GM18498 (cell line): ENCODE measurements at regions not wholly inside any gene's neighbourhood (a gene's known extent, or its start where the extent isn't known, plus 50 kb on each side); places are given as distances from the start of the nearest gene placed in this dataset.
"Not testable (repeated sequence)": the region's sequence is repeated elsewhere in the genome, so short reads cannot be mapped to it uniquely, and the experiment has no call there.

ENCODE experiments used
- ATAC-seq: cut with Tn5 transposase; IDR thresholded peaks from one replicate; pipeline ENCODE4 v1.9.1; 2021; ENCODE audit warnings: mild to moderate bottlenecking, moderate library complexity; ENCODE audit not compliant: unreplicated experiment

DNA sequence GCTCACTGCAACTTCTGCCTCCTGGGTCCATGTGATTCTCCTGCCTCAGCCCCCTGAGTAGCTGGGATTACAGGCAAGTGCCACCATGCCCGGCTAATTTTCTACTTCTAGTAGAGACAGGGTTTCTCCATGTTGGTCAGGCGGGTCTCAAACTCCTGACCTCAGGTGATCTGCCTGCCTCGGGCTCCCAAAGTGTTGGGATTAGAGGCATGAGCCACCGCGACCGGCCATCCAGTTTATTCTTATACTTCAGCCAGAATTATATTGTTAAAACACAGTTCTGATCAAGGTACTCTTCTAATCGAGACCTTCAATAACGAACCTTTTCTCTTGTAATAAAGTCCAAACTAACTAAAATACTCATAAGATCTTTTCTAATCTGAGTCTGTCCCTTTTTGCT is 119.6 kb upstream of the FAR2 start:
- not testable (repeated sequence) for ATAC-seq

DNA sequence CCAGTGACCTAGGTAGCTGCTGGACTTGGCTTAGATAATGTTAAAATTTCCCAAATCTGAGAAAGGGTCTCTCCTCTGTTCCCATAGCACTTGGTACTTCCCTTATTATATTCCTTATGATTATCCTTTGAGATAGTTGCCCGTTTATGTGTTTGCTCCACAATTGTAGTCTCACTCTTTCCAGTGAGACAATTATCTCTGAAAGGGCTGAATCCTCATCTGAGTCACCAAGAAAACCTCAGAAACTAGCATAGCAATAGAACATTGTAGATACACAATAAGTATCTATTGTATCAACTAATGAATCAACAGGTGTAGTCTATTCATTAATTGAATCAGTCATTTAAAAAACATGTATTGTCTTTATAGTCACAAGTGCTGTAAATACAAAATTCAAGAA is 119.1 kb upstream of the FAR2 start:
- ATAC-seq, result no peak

DNA sequence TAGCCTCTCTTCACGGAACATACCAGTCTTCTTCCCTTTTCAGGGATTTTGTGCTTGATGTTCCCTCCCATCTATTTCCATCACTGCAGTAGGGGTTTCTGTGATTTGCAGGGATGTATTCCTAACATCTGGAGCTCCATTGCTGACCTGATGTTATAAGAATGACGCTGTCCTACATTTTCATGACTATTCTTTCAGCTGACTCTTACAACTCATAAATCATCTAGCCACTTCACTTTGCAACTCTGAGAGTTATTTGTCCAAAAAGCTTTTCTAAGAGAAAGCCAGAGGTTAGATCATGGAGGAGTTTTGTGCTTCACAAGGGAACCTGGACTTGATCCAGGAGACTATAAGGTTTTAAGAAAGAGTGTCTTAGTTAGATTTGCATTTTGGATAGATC is 116.6 kb upstream of the FAR2 start:
- no peak for ATAC-seq

DNA sequence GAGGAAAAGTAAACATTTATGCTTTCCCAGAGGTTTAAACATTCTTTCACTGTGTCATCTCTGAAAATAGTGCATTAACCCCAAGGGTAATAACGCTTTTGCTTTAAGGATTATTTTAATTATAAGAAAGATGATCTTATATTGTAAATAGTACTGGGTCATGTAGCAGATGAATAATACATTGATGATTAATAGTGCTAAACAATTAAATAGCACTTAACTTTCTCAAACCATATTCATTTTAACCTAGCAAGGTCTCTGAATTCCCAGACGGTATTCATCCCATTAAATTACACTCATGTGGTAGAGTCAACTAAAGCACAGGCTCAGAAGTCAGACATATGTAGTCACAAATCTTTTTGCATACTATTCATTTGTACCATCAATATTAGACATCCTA is 115.6 kb upstream of the FAR2 start:
- ATAC-seq, result no peak

DNA sequence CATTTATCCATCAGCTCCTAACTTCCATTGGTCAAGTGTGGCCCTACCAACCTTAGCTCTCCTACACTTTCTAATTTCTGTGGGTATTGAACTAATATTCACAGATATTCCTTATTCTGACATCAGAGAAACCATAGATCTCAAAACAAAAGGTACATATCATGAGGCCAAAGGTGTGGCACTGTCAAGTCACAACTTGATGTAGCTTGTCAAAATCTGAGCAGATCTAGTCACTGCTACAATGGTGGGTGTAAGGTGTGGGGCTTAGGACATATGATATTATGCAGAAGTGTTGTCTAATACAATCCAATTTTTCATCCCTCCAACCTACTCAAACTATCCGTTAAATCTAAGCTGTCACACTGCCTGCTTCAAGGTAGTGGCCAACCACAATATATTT is 114.0 kb upstream of the FAR2 start:
- no peak for ATAC-seq

DNA sequence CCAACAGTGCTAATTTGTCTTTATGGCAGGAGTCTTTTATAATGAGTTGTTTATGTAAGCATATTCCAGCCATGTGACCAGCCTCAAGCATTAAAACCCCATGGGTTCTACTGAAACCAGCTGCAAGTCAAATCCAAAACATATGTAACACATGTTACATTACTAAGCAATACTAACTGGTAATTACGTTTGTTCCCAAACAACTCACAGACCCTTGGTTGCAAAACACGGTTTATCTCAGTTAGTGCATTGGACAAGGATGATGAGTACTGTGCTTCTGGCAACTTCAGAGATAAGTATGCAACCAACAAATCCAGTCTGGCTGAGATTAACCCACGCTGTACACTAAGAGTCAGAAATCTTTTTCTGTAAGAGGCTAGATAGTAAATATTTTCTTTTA is 110.1 kb upstream of the FAR2 start:
- no peak for ATAC-seq

DNA sequence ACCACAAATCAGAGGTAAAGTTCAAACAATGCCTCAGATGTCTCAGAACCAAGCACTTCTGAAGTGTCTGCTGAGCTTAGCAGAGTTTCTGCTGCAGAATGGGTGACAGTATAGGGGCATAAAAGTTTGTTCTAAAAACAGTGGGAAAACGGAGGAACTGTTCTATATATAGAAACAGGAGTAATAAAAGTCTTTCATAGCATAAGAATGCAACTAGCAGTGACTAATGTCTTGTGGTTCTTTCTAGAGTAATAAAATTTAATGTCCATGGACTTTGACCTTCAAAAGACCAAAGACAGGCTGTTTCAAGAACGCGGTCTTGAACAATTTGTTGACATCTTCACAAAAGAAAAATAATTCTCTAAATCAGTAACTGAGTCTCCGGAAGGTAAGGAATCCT is 107.5 kb upstream of the FAR2 start:
- ATAC-seq, result no peak

DNA sequence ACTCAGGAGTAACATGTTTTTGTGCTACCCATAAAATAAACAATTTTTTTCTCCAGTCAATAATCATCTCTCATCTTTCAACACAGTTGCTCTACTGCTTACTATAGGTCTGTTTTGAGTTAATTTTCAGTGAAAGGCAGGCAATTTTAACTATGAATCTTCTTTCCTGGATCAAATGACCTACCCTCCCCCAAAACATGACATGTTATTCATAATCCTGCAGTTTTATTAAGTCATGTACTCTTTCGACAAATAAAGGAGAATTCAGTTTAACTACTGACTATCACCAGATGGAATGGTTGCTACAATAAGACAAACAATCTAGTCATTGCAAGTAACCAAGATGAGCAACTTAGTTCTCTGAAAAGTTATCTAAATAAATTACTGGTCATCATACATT is 106.0 kb upstream of the FAR2 start:
- no peak for ATAC-seq

DNA sequence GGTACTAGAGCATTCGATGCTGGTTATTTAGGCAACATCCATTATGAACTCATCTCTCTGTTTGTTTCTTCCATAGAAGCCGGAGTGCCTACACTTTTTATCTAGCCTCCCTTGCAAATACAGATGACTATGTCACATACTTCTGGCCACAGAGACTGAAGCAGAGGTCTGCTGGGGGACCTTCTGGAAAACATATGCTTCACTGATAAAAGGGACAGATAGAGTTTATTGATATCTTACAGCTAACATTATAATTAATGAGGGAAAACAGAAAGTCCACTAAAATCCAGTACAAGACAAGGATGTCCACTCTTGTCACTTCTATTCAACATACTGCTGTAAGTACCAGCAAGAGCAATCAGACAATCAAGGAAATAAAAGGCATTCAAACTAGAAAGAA is 104.3 kb upstream of the FAR2 start:
- ATAC-seq, result no peak

DNA sequence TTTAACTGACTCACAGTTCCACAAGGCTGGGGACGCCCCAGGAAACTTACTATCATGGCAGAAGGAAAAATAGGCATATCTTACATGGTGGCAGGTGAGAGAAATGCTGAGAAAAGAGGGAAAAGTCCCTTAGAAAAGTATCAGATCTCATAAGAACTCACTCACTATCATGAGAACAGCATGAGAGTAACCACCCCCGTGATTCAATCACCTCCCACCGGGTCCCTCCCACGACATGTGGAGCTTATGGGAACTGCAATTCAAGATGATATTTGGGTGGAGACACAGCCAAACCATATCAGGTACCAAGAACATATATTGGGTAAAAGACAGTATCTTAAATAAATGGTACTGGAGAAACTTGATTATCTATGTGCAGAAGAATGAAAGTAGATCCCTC is 100.3 kb upstream of the FAR2 start:
- ATAC-seq, result no peak

DNA sequence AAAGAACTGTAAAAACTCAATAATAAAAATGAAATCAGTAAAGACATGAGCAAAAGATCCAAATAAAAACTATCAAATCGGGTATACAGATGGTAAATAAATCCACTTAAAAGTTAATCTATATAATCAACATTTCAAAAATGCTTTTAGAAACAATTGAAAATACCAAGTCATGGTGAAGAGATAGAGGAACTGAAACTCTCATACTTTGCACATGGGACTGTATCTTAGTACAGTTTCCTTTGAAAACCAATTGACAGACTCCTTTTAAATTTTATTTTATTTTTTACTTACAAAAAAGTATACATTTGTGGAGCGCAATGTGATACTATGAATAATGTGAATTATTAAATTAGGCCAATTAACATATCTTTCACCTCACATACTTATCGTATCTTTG is 98.6 kb upstream of the FAR2 start:
- ATAC-seq, result peak; percentile 89

DNA sequence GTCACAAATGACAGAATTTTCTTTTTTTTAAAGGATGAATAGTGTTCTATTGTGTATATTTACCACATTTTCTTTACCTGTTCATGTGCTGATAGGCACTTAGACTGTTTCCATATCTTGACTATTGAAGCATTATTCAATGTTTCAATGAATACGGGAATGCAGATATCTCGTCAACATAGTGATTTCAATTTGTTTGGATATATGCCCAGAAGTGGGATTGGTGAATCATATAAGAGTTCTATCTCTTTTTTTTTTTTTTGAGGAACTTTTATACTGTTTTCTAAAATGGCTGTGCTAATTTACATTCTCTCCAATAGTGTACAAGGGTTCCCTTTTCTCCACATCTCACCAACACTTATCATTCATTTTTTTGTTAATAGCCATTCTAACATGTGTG is 97.9 kb upstream of the FAR2 start:
- no peak for ATAC-seq

DNA sequence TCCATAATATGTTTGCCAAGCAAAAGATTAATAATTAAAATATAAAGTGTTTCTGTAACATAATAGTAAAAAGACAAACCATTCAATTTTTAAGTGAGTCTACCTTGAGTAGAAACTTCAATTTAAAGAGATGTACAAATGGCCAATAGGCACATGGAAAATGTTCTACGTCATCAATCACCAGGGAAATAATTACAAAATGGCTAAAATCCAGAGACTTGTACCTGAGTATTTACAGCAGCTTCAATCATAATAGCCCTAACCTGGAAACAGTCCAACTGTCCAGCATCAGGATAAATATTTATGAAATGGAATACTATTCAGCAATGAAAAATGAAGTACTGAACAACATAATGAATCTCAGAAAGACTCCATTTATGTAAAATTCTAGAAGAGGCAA is 95.5 kb upstream of the FAR2 start:
- no peak for ATAC-seq

DNA sequence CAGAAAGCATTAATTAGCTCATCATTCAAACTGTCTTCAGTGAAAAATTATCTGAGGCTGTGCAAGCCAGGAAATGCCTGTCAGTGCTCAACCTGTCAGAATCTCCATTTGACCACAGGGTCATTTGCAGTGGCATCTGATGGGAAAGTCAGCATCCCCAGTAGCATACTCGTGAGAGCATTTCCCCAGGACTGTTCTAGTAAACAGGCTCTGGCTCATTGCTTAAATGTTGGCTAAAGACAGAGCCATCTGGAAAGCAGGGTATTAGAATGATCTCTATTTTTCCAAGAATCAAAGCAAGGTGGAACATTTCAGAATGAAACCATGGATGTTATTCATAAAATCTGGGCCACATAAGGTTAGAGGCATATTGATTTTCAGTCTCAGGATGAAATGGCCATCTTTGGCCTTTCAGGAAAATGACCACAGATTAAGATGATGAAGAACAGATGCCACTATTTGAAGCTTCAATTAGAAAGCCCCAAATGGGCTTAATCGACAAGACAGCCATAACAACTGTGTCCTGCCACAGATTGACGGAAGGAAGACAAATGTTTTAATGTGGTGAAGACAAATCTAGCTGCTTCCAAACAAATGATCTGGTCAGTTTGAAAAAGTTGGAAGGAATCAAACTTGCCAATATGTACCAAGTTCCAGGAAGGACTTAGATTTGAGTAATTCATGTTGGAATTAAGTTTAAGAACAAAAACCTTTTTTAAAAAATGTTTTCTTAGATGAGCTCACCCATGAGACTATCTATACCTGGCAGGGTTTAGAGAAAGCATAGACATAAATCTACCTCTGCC is 94.0 kb upstream of the FAR2 start:
- ATAC-seq, result no peak

DNA sequence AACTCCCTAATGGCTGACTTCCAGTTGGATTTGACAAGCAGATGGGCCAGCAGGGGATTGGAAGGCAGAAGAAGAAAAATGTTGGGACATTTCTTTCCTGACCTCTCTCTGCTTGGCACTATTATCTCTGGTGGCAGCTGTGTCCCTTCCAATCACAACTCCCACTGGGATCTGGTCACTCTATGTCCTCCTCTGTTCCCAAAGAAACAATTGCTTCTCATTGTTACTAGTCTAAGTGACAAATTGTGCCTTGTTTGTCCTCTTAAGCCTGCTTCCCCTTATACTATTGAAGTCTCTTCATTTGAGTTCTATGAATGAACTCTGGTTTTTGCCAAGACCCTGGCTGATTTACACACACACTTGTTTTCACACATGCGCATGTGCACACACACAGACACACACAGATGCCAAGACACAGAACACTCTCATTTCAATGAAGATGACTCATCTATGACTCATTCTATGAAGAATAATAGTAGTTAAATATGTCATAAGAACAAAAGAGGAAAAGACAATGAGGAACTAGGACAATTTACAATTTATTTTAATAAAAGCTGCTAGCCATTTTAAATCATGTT is 83.0 kb upstream of the FAR2 start:
- no peak for ATAC-seq

DNA sequence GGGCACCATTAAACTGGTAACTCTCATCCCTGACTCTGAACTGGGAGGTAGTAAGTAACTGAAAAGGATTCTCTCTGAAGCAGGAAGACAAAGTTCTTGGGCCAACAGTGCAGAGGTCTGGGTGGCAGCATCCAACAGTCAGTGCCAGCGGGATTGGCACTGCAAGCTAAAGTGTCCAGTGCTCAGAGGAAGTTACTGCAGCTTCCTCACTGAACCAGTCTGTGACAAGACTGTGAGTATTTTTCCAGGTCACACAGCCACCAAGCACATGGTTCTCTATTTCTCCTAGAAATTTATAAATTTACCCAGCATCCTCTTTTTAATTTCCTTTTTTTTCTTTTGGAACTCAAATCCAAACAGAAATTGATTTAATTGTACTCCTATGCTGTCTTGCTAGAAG is 81.6 kb upstream of the FAR2 start:
- ATAC-seq, result no peak

DNA sequence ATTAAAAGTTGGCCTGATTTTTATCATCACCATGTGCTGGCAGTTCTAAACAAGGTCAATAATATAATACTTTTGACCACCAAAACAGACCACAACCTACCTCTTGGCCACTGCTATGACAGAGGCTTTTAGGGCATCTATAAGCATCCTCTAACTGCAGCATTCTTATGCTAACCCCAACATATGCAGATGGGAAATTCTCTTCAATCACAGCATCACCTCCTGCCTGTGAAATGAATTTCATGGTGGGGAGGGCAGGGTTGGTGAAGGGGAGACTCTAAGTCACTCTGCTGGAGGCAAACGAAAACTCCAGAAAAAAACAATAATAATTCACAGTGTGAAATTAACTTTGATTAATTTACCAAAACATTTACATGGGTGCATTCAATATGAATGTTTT is 78.8 kb upstream of the FAR2 start:
- no peak for ATAC-seq

DNA sequence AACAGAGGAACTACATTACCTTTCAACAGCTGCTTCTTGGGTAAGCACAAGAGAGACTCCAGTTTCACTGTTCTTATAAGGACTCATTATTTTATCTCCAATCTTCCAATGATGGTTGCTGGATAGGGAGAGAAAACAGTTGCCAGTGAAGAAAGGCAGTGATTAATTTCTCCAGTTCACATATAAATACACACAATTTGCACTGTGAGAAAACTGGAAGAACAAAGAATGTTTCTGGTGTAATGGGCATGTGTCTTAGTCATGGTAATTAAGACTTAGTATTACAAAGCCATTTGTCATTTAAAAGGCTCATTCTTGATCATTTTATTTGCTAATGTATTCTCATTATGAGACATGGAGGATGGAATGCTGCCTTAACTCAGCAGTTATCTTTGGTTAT is 78.0 kb upstream of the FAR2 start:
- ATAC-seq, result no peak

DNA sequence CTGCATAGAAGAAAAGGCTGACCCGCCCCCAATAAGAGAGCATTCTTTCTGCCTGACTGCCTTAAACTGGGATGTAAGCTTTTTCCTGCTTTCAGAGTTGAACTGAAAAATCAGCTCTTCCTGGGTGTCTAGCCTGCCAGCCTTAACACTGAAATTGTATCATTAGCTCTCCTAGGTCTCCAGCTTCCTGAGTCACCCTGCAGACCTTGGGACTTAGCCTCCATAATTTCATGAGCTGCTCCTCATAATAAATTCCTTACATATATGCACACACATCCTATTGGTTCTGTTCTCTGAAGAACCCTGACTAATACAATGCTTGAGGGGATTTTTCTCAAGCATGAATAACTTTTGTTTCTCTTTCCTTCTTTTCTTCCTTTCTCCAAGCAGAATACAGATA is 76.4 kb upstream of the FAR2 start:
- no peak for ATAC-seq

DNA sequence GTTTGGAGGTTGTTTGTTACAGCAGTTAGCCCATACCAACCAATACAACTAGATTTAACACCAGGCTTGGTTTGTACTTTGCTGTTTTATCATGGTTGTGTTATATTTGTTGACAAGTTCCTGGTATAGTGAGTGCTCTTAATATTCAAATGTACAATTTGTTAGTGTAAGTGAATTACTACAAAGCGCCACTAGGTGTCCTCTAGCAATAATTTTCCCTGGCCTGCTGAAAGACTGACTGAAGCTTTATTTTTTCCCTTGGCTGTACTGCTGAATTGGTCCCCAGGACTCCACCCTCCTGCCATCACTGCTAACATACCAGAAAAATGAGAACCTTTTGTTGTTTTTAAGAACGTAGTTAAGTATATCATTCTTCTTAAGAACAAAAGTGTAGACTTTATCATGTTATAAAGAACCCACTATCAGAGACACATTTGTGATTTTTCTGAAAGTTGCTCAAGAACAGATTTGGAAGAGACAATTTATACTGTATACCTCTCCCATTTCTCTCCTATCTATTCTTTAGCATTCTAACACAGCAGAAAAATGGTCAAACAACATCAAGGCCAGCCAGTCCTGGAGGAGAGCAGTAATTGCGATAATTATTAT is 75.3 kb upstream of the FAR2 start:
- peak; percentile 84 for ATAC-seq

DNA sequence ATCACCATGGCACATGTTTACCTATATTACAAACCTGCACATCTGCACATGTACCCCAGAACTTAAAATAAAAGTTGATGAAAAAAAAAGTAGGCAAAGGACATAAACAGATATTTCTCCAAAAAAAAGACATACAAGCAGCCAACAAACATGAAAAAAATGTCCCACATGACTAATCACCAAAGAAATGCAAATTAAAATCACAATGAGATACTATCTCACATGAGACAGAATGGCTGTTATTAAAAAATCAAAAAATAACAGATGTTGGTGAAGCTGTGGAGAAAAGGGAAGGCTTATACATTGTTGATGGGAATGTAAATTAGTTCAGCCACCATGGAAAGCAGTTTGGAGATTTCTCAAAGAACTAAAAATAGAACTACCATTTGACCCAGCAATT is 68.0 kb upstream of the FAR2 start:
- ATAC-seq, result no peak

DNA sequence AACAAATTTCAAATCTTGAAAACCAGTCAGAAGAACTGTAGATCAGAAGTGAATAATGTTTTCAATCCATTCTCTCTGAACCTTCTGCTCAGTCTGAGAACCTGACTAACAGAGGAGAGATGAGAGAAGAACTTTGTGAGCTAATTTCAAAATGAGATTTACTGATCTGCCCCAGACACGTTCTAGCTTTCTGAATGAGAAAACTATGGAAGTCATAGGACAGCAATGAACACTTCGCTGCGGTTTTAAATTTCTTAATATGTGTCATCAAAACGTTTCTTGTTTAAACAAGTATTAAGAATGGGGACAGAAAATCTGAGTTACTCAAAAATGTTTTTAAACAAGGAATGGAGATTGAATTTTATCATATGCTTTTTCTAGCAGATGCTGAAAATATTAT is 66.6 kb upstream of the FAR2 start:
- no peak for ATAC-seq
